ENCODE measurements at regions not wholly inside any gene's neighbourhood (a gene's known extent, or its start where the extent isn't known, plus 50 kb on each side); places are given as distances from the start of the nearest gene placed in this dataset.

- H3K14ac ChIP-seq (ENCODE audit: low read length) = no peak overlapping the region
- H3K27me3 ChIP-seq (ENCODE audit: insufficient read depth, low read length) = no peaks in the 10 kb centered on the region
- no peak overlapping the region for H2BK12ac ChIP-seq (ENCODE audit: low read length)
- no peak overlapping the region for H3K9ac ChIP-seq (ENCODE audit: low read length)
- DNase-seq = peak; percentile 50 to 85
- H3K23ac ChIP-seq (ENCODE audit: low read length) = no peak overlapping the region
- no peak overlapping the region for H2AFZ ChIP-seq (ENCODE audit: insufficient read depth, low read length, poor library complexity)
- no peak overlapping the region for H4K12ac ChIP-seq (ENCODE audit: low read depth, low read length)
- H4K91ac ChIP-seq (ENCODE audit: low read depth, low read length) = no peak overlapping the region
- no peak overlapping the region for H3K4me3 ChIP-seq (ENCODE audit: low read depth, low read length)
- no CpG with 5 or more reads among the region's 2 CpGs for WGBS (ENCODE audit: extremely low coverage, insufficient coverage, insufficient read length)
- no peaks in the 10 kb centered on the region for H3K4me1 ChIP-seq (ENCODE audit: control insufficient read depth in 1 of 2, insufficient read depth in 2 of 2, low read length in 2 of 2)
- no peak overlapping the region for H3K18ac ChIP-seq (ENCODE audit: low read length)
- H3K4ac ChIP-seq (ENCODE audit: low read depth, low read length) = no peak overlapping the region
- no peak overlapping the region for H2BK5ac ChIP-seq (ENCODE audit: low read depth, low read length, poor library complexity)
- H2AK5ac ChIP-seq (ENCODE audit: low read length) = no peak overlapping the region
- H4K8ac ChIP-seq (ENCODE audit: low read depth, low read length) = no peak overlapping the region
- no peak overlapping the region for H3K4me2 ChIP-seq (ENCODE audit: low read length)
- H3K27ac ChIP-seq (ENCODE audit: low read depth, low read length) = no peak overlapping the region
- no peaks in the 10 kb centered on the region for H3K79me2 ChIP-seq (ENCODE audit: control insufficient read depth, insufficient read depth, low read length, poor library complexity)
- no peaks in the 10 kb centered on the region for H3K79me1 ChIP-seq (ENCODE audit: low read length)
- no peaks in the 10 kb centered on the region for H3K36me3 ChIP-seq (ENCODE audit: control insufficient read depth in 1 of 2, insufficient read depth in 2 of 2, low read length in 2 of 2)
- no peak overlapping the region for H2BK120ac ChIP-seq (ENCODE audit: insufficient read depth, low read length, poor library complexity)
- no peaks in the 10 kb centered on the region for H3K9me3 ChIP-seq (ENCODE audit: insufficient read depth, low read depth, low read length)
Observed at GRCh38 chr3:178003756-178004155, 532.5 kb upstream of the KCNMB2 start.

- H3K4me1 ChIP-seq (ENCODE audit: control insufficient read depth in 1 of 2, insufficient read depth in 2 of 2, low read length in 2 of 2) = no peaks in the 10 kb centered on the region
- no peak overlapping the region for H3K23ac ChIP-seq (ENCODE audit: low read length)
- no peaks in the 10 kb centered on the region for H3K79me1 ChIP-seq (ENCODE audit: low read length)
- no peaks in the 10 kb centered on the region for H3K9me3 ChIP-seq (ENCODE audit: insufficient read depth, low read depth, low read length)
- no peak overlapping the region for H4K8ac ChIP-seq (ENCODE audit: low read depth, low read length)
- no peak overlapping the region for H2AK5ac ChIP-seq (ENCODE audit: low read length)
- no peak overlapping the region for H3K27ac ChIP-seq (ENCODE audit: low read depth, low read length)
- H2BK120ac ChIP-seq (ENCODE audit: insufficient read depth, low read length, poor library complexity) = no peak overlapping the region
- DNase-seq = no peak
- no peak overlapping the region for H3K4ac ChIP-seq (ENCODE audit: low read depth, low read length)
- H4K12ac ChIP-seq (ENCODE audit: low read depth, low read length) = no peak overlapping the region
- no peak overlapping the region for H2BK12ac ChIP-seq (ENCODE audit: low read length)
- no peak overlapping the region for H3K9ac ChIP-seq (ENCODE audit: low read length)
- H2BK5ac ChIP-seq (ENCODE audit: low read depth, low read length, poor library complexity) = no peak overlapping the region
- no CpG with 5 or more reads among the region's 1 CpG for WGBS (ENCODE audit: extremely low coverage, insufficient coverage, insufficient read length)
- no peaks in the 10 kb centered on the region for H3K79me2 ChIP-seq (ENCODE audit: control insufficient read depth, insufficient read depth, low read length, poor library complexity)
- H3K27me3 ChIP-seq (ENCODE audit: insufficient read depth, low read length) = no peaks in the 10 kb centered on the region
- no peak overlapping the region for H3K18ac ChIP-seq (ENCODE audit: low read length)
- H4K91ac ChIP-seq (ENCODE audit: low read depth, low read length) = no peak overlapping the region
- no peak overlapping the region for H3K4me2 ChIP-seq (ENCODE audit: low read length)
- H3K36me3 ChIP-seq (ENCODE audit: control insufficient read depth in 1 of 2, insufficient read depth in 2 of 2, low read length in 2 of 2) = no peaks in the 10 kb centered on the region
- no peak overlapping the region for H3K14ac ChIP-seq (ENCODE audit: low read length)
- no peak overlapping the region for H2AFZ ChIP-seq (ENCODE audit: insufficient read depth, low read length, poor library complexity)
- H3K4me3 ChIP-seq (ENCODE audit: low read depth, low read length) = no peak overlapping the region
Observed at GRCh38 chr3:178005961-178006360, 530.3 kb upstream of the KCNMB2 start.

- H4K8ac ChIP-seq (ENCODE audit: low read depth, low read length) = no peak overlapping the region
- no peak for DNase-seq
- H3K4ac ChIP-seq (ENCODE audit: low read depth, low read length) = no peak overlapping the region
- H3K27me3 ChIP-seq (ENCODE audit: insufficient read depth, low read length) = no peaks in the 10 kb centered on the region
- no peak overlapping the region for H2BK120ac ChIP-seq (ENCODE audit: insufficient read depth, low read length, poor library complexity)
- no peaks in the 10 kb centered on the region for H3K36me3 ChIP-seq (ENCODE audit: control insufficient read depth in 1 of 2, insufficient read depth in 2 of 2, low read length in 2 of 2)
- H3K4me3 ChIP-seq (ENCODE audit: low read depth, low read length) = no peak overlapping the region
- H2AK5ac ChIP-seq (ENCODE audit: low read length) = no peak overlapping the region
- H3K14ac ChIP-seq (ENCODE audit: low read length) = no peak overlapping the region
- no peaks in the 10 kb centered on the region for H3K79me1 ChIP-seq (ENCODE audit: low read length)
- no peak overlapping the region for H4K12ac ChIP-seq (ENCODE audit: low read depth, low read length)
- no peak overlapping the region for H2BK12ac ChIP-seq (ENCODE audit: low read length)
- no peak overlapping the region for H3K27ac ChIP-seq (ENCODE audit: low read depth, low read length)
- no peaks in the 10 kb centered on the region for H3K4me1 ChIP-seq (ENCODE audit: control insufficient read depth in 1 of 2, insufficient read depth in 2 of 2, low read length in 2 of 2)
- H2AFZ ChIP-seq (ENCODE audit: insufficient read depth, low read length, poor library complexity) = no peak overlapping the region
- H2BK5ac ChIP-seq (ENCODE audit: low read depth, low read length, poor library complexity) = no peak overlapping the region
- no peak overlapping the region for H3K23ac ChIP-seq (ENCODE audit: low read length)
- 100% methylated on average over 1 of the region's 2 CpGs for WGBS (ENCODE audit: extremely low coverage, insufficient coverage, insufficient read length)
- no peaks in the 10 kb centered on the region for H3K79me2 ChIP-seq (ENCODE audit: control insufficient read depth, insufficient read depth, low read length, poor library complexity)
- no peaks in the 10 kb centered on the region for H3K9me3 ChIP-seq (ENCODE audit: insufficient read depth, low read depth, low read length)
- H3K18ac ChIP-seq (ENCODE audit: low read length) = no peak overlapping the region
- H4K91ac ChIP-seq (ENCODE audit: low read depth, low read length) = no peak overlapping the region
- H3K4me2 ChIP-seq (ENCODE audit: low read length) = no peak overlapping the region
- H3K9ac ChIP-seq (ENCODE audit: low read length) = no peak overlapping the region
Observed at GRCh38 chr3:178010306-178010705, 525.9 kb upstream of the KCNMB2 start.

- no peak for DNase-seq
Observed at GRCh38 chr3:178019645-178020044, 516.6 kb upstream of the KCNMB2 start.

More at GRCh38 chr3:178019645-178020044, 516.6 kb upstream of the KCNMB2 start:
- Histone ChIP-seq H3K79me2 (ENCODE audit: control insufficient read depth, insufficient read depth, low read length, poor library complexity) (no peaks in the 10 kb centered on the region), H3K4me2 (ENCODE audit: low read length) (no peak overlapping the region), H3K23ac (ENCODE audit: low read length) (no peak overlapping the region), H3K79me1 (ENCODE audit: low read length) (no peaks in the 10 kb centered on the region), H3K14ac (ENCODE audit: low read length) (no peak overlapping the region), H4K8ac (ENCODE audit: low read depth, low read length) (no peak overlapping the region), H3K4me3 (ENCODE audit: low read depth, low read length) (no peak overlapping the region), H3K4ac (ENCODE audit: low read depth, low read length) (no peak overlapping the region), H3K18ac (ENCODE audit: low read length) (no peak overlapping the region), H3K27me3 (ENCODE audit: insufficient read depth, low read length) (no peaks in the 10 kb centered on the region), H3K9me3 (ENCODE audit: insufficient read depth, low read depth, low read length) (no peaks in the 10 kb centered on the region), H2AFZ (ENCODE audit: insufficient read depth, low read length, poor library complexity) (no peak overlapping the region), H3K9ac (ENCODE audit: low read length) (no peak overlapping the region), H2BK12ac (ENCODE audit: low read length) (no peak overlapping the region), H2AK5ac (ENCODE audit: low read length) (no peak overlapping the region), H2BK5ac (ENCODE audit: low read depth, low read length, poor library complexity) (no peak overlapping the region), H4K91ac (ENCODE audit: low read depth, low read length) (no peak overlapping the region), H2BK120ac (ENCODE audit: insufficient read depth, low read length, poor library complexity) (no peak overlapping the region), H3K27ac (ENCODE audit: low read depth, low read length) (no peak overlapping the region), H4K12ac (ENCODE audit: low read depth, low read length) (no peak overlapping the region), H3K4me1 (ENCODE audit: control insufficient read depth in 1 of 2, insufficient read depth in 2 of 2, low read length in 2 of 2) (no peaks in the 10 kb centered on the region), H3K36me3 (ENCODE audit: control insufficient read depth in 1 of 2, insufficient read depth in 2 of 2, low read length in 2 of 2) (no peaks in the 10 kb centered on the region)
- WGBS (ENCODE audit: extremely low coverage, insufficient coverage, insufficient read length) = no CpG with 5 or more reads among the region's 4 CpGs

Measured in trophoblast cell (in vitro differentiated cells and primary cell).